T follicular helper cell (primary cell): ENCODE measurements at regions not wholly inside any gene's neighbourhood (a gene's known extent, or its start where the extent isn't known, plus 50 kb on each side); places are given as distances from the start of the nearest gene placed in this dataset.
"Not testable (repeated sequence)": the region's sequence is repeated elsewhere in the genome, so short reads cannot be mapped to it uniquely, and the experiment has no call there.

Experiments
- DNase-seq: peaks from one replicate; pipeline ENCODE4 v3.0.0-alpha.2; 2020; ENCODE audit warnings: low read depth

- DNase-seq: no peak
These were observed 173.1 kb downstream of the ASB1 start for GRCh38 chr2:238599549-238600505.

DNA sequence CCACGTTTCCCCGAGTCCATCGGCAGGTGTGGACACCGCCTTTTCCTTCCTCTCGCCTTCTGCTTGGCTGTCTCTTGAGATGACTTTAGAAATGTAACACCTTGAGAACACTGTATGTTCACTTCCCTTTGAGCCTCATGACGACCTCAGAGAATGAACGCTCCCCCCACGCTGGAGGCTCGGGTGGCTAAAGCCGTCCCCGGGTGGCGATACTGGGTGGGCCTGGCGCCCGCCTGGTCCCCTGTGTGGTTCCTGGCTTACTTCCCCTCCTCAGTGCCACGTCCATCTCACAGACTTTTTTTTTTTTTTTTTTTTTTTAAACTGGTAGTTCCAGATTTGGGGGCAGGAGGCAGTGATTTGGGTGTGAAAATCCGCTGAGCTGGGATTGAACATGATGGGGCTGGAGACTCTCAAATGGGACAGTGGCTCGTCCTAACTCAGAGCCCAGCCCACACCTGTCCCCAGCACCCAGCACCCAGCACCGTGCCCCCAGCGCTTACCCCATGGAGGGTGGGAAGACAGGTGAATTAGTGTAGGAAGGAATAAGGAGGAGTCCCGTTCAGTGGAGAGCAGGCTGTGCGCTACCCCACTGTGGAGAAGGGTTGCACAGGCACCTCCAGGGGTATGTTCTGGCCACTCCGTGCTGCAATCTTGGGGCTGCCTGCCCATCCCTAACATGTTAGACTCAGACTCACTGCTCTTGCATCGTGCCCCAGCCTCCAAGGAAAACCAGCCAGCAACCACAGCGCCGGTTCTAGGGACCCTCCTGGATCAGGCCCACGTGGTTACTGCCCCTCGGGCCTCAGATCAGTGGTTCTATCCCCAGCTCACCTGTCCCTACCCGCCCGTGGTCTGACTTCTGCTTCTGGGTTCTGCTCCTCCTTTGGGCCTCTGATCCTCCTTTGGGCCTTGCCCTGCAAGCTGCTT lies 174.0 kb downstream of the ASB1 start:
- no peak for DNase-seq

DNA sequence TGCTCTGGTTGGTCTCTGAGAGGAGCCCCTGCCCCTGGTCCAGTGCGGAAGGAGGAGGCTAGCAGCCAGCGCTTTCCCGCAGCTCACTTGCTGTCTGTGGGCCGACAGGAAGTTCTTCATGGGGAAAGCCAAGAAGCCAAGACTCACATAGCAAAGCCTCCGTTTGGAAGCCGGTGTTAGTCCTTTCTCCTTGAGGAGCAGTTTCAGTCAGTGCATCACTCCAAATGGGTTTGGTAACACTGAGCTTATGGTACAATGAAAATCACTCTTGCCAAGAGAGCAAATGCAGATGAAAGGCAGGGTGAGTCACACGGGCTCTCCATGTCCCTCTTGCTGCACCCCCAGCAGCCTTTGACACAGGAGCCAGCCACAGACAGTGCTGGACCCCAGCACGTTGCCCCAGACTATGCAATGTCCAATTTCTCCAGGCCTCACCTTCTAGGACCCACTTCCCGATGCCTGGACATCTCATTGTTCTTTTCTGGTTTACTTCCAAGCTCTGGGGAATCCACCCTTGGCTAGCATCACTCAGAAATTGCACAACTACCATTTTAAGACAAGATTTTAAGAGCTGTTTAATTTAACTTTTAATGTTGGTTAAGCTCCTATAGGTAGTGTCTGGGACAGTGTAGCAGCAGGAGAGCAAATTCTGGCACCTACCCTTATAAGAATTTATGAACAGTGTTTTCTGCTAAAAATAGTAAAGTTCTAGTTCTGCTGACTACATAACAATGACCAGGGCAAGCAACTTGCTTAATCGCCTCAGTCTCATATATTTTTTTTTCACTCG lies 174.9 kb downstream of the ASB1 start:
- DNase-seq: no peak

- no peak for DNase-seq
These were observed 175.7 kb downstream of the ASB1 start for GRCh38 chr2:238602223-238602960.

GRCh38 chr2:238603596-238603995 lies 176.9 kb downstream of the ASB1 start:
- no peak for DNase-seq

- no peak for DNase-seq
These were observed 179.6 kb downstream of the ASB1 start for GRCh38 chr2:238606311-238606710.

GRCh38 chr2:238613610-238614009 lies 186.9 kb downstream of the ASB1 start:
- no peak for DNase-seq

- DNase-seq: no peak
These were observed 187.6 kb downstream of the ASB1 start for GRCh38 chr2:238614376-238614775.

DNA sequence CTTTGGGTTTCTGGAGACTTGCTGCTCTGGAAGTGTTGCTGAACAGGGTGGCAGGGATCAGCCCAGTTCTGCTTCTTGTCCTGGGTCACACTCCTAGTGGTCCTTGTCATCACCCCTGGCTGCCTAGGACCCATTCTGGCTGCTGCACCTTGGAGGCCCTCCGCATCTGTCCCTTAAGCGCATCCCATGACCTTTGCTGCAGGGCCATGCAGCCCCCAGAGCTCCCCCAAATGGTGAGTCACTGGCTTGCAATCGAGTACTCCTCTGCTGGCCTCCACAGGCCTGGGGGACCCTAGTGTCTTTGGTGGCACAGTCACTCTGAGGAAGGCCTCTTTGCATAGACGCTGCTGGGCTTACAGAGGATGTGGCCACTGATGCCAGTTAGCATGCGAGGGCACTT lies 188.5 kb downstream of the ASB1 start:
- no peak for DNase-seq

DNA sequence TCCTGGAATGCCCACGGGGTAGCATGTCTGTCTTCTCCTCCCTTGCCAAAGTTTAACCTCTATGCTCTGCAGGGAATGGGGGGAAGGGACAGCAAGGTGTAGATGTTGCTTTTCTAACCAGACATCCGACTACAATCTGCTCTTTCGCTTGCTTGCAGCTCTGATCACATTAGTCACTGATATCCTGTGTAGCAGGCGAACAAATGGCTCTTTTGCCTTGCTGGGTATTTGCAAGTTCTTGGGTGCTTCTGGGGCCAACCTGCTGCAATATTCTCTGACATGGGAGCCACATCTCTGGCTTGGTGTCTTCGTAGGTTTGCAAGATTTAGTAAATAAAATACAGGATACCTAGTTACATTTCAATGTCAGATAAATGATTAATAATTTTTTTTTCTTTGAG lies 190.0 kb downstream of the ASB1 start:
- DNase-seq: no peak

DNA sequence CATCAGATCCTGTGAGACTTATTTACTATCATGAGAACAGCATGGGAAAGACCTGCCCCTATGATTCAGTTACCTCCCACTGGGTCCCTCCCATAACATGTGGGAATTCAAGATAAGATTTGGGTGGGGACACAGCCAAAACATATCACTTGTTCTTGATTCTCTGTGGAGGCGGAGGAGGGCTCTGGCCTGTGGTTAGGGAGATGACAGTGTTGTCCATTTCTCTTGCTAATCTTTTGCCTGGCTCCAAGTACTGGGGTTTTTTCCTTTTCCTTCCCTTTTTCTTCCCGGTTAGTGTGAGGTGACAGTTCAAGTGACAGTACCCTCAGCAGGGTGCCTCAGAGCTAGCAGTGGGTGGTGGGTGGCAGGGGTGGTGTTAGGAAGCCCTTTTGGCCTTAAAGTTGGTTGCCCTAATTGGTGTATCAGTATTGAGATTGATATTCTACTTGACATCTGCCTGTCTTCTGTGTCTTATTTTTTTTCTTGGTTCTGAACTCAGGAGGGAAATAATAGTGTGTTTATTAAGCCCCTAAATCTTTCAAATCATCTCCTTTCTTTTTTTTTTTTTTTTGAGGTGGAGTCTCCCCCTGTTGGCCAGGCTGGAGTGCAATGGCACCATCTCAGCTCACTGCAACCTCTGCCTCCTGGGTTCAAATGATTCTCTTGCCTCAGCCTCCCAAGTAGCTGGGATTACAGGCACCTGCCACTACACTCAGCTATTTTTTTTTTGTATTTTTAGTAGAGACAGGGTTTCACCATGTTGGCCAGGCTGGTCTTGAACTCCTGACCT lies 192.0 kb downstream of the ASB1 start:
- DNase-seq: not testable (repeated sequence)

DNA sequence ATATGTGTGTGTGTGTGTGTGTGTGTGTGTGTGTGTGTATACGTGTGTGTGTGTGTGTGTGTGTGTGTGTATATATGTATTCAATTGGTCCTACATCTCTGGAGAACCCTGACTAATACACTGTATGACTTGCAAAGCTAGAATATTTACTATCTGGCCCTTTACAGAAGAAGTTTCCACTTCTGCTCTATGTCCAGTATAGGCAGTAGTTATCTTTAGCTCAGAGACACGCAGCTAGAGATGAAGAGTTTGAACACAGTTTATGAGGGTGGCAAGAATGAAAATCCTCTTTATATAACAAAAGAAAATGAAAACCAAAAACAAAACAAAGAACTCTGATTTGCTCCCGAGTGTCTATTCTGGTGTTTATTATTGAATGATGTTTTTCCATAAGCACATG lies 201.2 kb downstream of the ASB1 start:
- DNase-seq: no peak

- DNase-seq: no peak
These were observed 202.3 kb downstream of the ASB1 start for GRCh38 chr2:238629064-238629463.

GRCh38 chr2:238631491-238632180 lies 204.9 kb downstream of the ASB1 start:
- no peak for DNase-seq

GRCh38 chr2:238632181-238633060 lies 205.7 kb downstream of the ASB1 start:
- DNase-seq: no peak

DNA sequence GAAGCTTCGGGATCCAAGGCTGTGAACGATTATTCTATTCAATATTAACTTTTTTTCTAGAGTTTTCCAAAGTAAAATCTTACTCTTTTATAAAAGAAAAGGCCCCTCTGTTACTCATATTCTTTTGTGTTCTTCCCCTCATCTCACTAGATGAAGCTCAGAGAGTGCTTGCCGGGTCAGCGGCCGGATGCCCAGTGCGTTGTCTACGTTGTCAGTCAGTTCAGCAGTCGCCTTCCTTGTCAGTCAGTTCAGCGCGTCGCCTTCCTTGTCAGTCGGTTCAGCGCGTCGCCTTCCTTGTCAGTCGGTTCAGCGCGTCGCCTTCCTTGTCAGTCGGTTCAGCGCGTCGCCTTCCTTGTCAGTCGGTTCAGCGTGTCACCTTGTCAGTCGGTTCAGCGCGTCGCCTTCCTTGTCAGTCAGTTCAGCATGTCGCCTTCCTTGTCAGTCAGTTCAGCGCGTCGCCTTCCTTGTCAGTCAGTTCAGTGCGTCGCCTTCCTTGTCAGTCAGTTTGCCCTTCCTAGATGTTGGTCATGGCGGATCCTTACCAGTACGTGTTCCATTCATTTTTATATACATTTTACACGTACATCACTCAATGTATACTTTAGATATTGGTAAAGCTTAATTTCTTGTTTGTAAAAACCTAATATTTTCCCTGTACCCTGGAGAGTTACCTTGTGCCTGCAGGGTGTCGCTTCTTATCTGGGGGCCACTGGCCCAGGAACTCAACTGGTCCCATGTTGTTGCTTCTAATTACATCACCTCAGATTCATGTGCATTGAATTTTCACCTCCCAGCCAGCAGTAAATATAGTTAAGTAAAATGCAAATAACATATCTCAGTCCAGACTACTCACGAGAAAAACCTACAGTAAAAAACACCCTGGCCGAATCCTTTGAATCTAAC lies 206.9 kb downstream of the ASB1 start:
- no peak for DNase-seq

DNA sequence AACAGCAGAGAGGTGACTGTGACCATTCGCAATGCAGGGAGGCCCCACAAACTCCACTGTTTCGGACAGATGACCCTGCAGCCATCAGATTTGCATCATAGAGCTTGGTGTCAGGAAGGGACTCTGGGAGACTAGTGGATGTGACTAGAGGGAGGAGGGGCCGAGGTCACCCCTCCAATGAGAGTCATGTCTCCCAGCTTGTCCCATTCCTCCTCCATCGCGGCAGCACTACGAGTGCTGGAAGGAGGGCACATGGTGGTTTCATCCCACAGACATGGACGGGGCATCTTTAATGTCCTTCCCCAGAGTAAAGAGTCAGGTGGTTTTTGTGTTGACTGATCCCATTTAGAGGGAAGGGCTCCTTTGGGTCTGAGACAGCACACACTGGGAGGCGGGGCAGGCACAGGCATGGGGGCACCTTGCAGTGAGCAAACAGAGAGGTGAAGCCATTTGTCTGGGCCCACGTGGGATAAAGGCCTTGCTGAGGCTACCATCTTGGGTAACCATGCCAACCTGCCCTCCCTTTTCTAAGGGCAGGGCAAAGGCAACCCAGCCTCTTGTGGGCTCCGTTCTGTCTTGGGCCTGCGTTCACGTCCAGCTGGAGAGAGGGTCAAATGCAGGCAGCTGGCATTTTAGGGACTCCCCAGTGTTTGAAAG lies 208.1 kb downstream of the ASB1 start:
- no peak for DNase-seq
